Thymus (tissue), 11 donors: ENCODE measurements at regions not wholly inside any gene's neighbourhood (a gene's known extent, or its start where the extent isn't known, plus 50 kb on each side); places are given as distances from the start of the nearest gene placed in this dataset.

Source experiments
- DNase-seq, 9 donors: peaks; one replicate each; pipeline ENCODE4 v3.0.0-alpha.2; 2013; ENCODE audit warnings: low spot score in 9 of 9, low read depth in 6 of 9, missing footprints in 1 of 9
- H3K27ac ChIP-seq, 2 donors: one replicate each; pipeline ENCODE4 v1.5.1; 2013; ENCODE audit warnings: control low read depth in 1 of 2, low read depth in 1 of 2, low read length in 1 of 2, mild to moderate bottlenecking in 1 of 2, moderate library complexity in 1 of 2
- H3K27me3 ChIP-seq, 2 donors: one replicate each; pipeline ENCODE4 v1.5.1; 2013; ENCODE audit warnings: low read length in 1 of 2; ENCODE audit not compliant: control insufficient read depth in 2 of 2, insufficient read depth in 1 of 2
- H3K36me3 ChIP-seq, 2 donors: one replicate each; pipeline ENCODE4 v1.5.1; 2013; ENCODE audit warnings: low read length in 1 of 2, mild to moderate bottlenecking in 1 of 2, moderate library complexity in 1 of 2; ENCODE audit not compliant: control insufficient read depth in 2 of 2, insufficient read depth in 2 of 2
- H3K4me1 ChIP-seq, 2 donors: one replicate each; pipeline ENCODE4 v1.5.1; 2013; ENCODE audit warnings: low read length in 2 of 2; ENCODE audit not compliant: control insufficient read depth in 2 of 2, insufficient read depth in 2 of 2
- H3K4me3 ChIP-seq, 2 donors: one replicate each; pipeline ENCODE4 v1.5.1; 2013; ENCODE audit warnings: low read length in 2 of 2, control low read depth in 1 of 2, mild to moderate bottlenecking in 1 of 2
- H3K9me3 ChIP-seq, 2 donors: one replicate each; pipeline ENCODE4 v1.5.1; 2013; ENCODE audit warnings: low read length in 1 of 2, mild to moderate bottlenecking in 1 of 2; ENCODE audit not compliant: control insufficient read depth in 2 of 2, insufficient read depth in 1 of 2
- WGBS: extraction: QIAGEN DNeasy Blood & Tissue Kit; methylation state at CpG from one replicate; pipeline ENCODE4 v1.1.7; 2013; 5-methylcytosine and 5-hydroxymethylcytosine counted together
- donor health status: healthy.

GRCh38 chr2:145818890-145819504, 1299.1 kb upstream of the ZEB2 start:
- Histone ChIP-seq H3K36me3 (no peaks in the 10 kb centered on the region), H3K4me1 (no peaks in the 10 kb centered on the region), H3K4me3 (no peak overlapping the region), H3K27ac (no peak overlapping the region), H3K9me3 (no peaks in the 10 kb centered on the region), H3K27me3 (no peaks in the 10 kb centered on the region)
- DNase-seq: no peak

- no peaks in the 10 kb centered on the region for H3K36me3 ChIP-seq
- no peaks in the 10 kb centered on the region for H3K27me3 ChIP-seq
- H3K9me3 ChIP-seq: no peaks in the 10 kb centered on the region
- no peaks in the 10 kb centered on the region for H3K4me1 ChIP-seq
- H3K27ac ChIP-seq: no peak overlapping the region
- H3K4me3 ChIP-seq: no peak overlapping the region
- 95% methylated on average over 1 of the region's 1 CpG for WGBS
- no peak for DNase-seq
These were observed 1296.0 kb upstream of the ZEB2 start for GRCh38 chr2:145815933-145816332.

- H3K9me3 ChIP-seq: no peaks in the 10 kb centered on the region
- no peaks in the 10 kb centered on the region for H3K27me3 ChIP-seq
- DNase-seq: no peak
- H3K36me3 ChIP-seq: no peaks in the 10 kb centered on the region
- 93% methylated on average over 3 of the region's 3 CpGs for WGBS
- no peak overlapping the region for H3K27ac ChIP-seq
- H3K4me1 ChIP-seq: no peaks in the 10 kb centered on the region
- H3K4me3 ChIP-seq: no peak overlapping the region
These were observed 1293.6 kb upstream of the ZEB2 start for GRCh38 chr2:145813481-145813880.

GRCh38 chr2:145812165-145812554, 1292.2 kb upstream of the ZEB2 start:
- Histone ChIP-seq H3K4me3 (no peak overlapping the region), H3K36me3 (no peaks in the 10 kb centered on the region), H3K27me3 (no peaks in the 10 kb centered on the region), H3K9me3 (no peaks in the 10 kb centered on the region), H3K4me1 (no peaks in the 10 kb centered on the region), H3K27ac (no peak overlapping the region)
- DNase-seq: no peak
- 95% methylated on average over 2 of the region's 2 CpGs for WGBS

- H3K4me3 ChIP-seq: no peak overlapping the region
- no peaks in the 10 kb centered on the region for H3K27me3 ChIP-seq
- no peak for DNase-seq
- no peak overlapping the region for H3K27ac ChIP-seq
- H3K9me3 ChIP-seq: no peaks in the 10 kb centered on the region
- no peaks in the 10 kb centered on the region for H3K36me3 ChIP-seq
- WGBS: 62% methylated on average over 6 of the region's 6 CpGs
- no peaks in the 10 kb centered on the region for H3K4me1 ChIP-seq
These were observed 1291.6 kb upstream of the ZEB2 start for GRCh38 chr2:145811276-145812164.

- Histone ChIP-seq H3K36me3 (no peaks in the 10 kb centered on the region), H3K27me3 (no peaks in the 10 kb centered on the region), H3K9me3 (no peaks in the 10 kb centered on the region), H3K4me1 (no peaks in the 10 kb centered on the region), H3K27ac (no peak overlapping the region), H3K4me3 (no peak overlapping the region)
- DNase-seq: no peak
These were observed 1288.0 kb upstream of the ZEB2 start for GRCh38 chr2:145807968-145808367.

- WGBS: 97% methylated on average over 3 of the region's 3 CpGs
- DNase-seq: no peak
- Histone ChIP-seq H3K4me1 (no peaks in the 10 kb centered on the region), H3K27me3 (no peaks in the 10 kb centered on the region), H3K9me3 (no peaks in the 10 kb centered on the region), H3K27ac (no peak overlapping the region), H3K36me3 (no peaks in the 10 kb centered on the region), H3K4me3 (no peak overlapping the region)
These were observed 1287.6 kb upstream of the ZEB2 start for GRCh38 chr2:145807554-145807953.

GRCh38 chr2:145806546-145806945, 1286.6 kb upstream of the ZEB2 start:
- Histone ChIP-seq H3K27me3 (no peaks in the 10 kb centered on the region), H3K9me3 (no peaks in the 10 kb centered on the region), H3K4me3 (no peak overlapping the region), H3K4me1 (no peaks in the 10 kb centered on the region), H3K36me3 (no peaks in the 10 kb centered on the region), H3K27ac (no peak overlapping the region)
- no peak for DNase-seq

GRCh38 chr2:145802133-145802532, 1282.2 kb upstream of the ZEB2 start:
- Histone ChIP-seq H3K4me3 (no peak overlapping the region), H3K4me1 (no peaks in the 10 kb centered on the region), H3K27ac (no peak overlapping the region), H3K9me3 (no peaks in the 10 kb centered on the region), H3K27me3 (no peaks in the 10 kb centered on the region), H3K36me3 (no peaks in the 10 kb centered on the region)
- no peak for DNase-seq
- WGBS: 100% methylated on average over 1 of the region's 1 CpG
